ENCODE measurements at regions not wholly inside any gene's neighbourhood (a gene's known extent, or its start where the extent isn't known, plus 50 kb on each side); places are given as distances from the start of the nearest gene placed in this dataset.

- DNase-seq (ENCODE audit: low spot score) = no peak
- TF ChIP-seq CTCF (IDR thresholded peaks at IDR 0.05; ENCODE audit: extremely low read depth, missing control alignments) = no peak
Observed at GRCh38 chr14:22026527-22026926, 352.9 kb upstream of the OR4E1 start.

- no peak for DNase-seq (ENCODE audit: low spot score)
Observed at GRCh38 chr14:22025879-22026278, 352.3 kb upstream of the OR4E1 start.

GRCh38 chr14:22024137-22024536 is 350.5 kb upstream of the OR4E1 start:
- no peak for TF ChIP-seq CTCF (IDR thresholded peaks at IDR 0.05; ENCODE audit: extremely low read depth, missing control alignments)
- no peak for DNase-seq (ENCODE audit: low spot score)

More at GRCh38 chr14:22025879-22026278, 352.3 kb upstream of the OR4E1 start:
- no peak for TF ChIP-seq CTCF (IDR thresholded peaks at IDR 0.05; ENCODE audit: extremely low read depth, missing control alignments)

GRCh38 chr14:22018890-22019289 is 345.3 kb upstream of the OR4E1 start:
- no peak for DNase-seq (ENCODE audit: low spot score)
- TF ChIP-seq CTCF (IDR thresholded peaks at IDR 0.05; ENCODE audit: extremely low read depth, missing control alignments) = no peak

GRCh38 chr14:22012452-22012851 is 338.8 kb upstream of the OR4E1 start:
- TF ChIP-seq CTCF (IDR thresholded peaks at IDR 0.05; ENCODE audit: extremely low read depth, missing control alignments) = no peak
- DNase-seq (ENCODE audit: low spot score) = no peak

GRCh38 chr14:22011253-22011642 is 337.6 kb upstream of the OR4E1 start:
- DNase-seq (ENCODE audit: low spot score) = no peak

GRCh38 chr14:22010545-22011252 is 337.1 kb upstream of the OR4E1 start:
- no peak for DNase-seq (ENCODE audit: low spot score)
- TF ChIP-seq CTCF (IDR thresholded peaks at IDR 0.05; ENCODE audit: extremely low read depth, missing control alignments) = no peak

More at GRCh38 chr14:22011253-22011642, 337.6 kb upstream of the OR4E1 start:
- no peak for TF ChIP-seq CTCF (IDR thresholded peaks at IDR 0.05; ENCODE audit: extremely low read depth, missing control alignments)
